ENCODE measurements at regions not wholly inside any gene's neighbourhood (a gene's known extent, or its start where the extent isn't known, plus 50 kb on each side); places are given as distances from the start of the nearest gene placed in this dataset.
"Not testable (repeated sequence)": the region's sequence is repeated elsewhere in the genome, so short reads cannot be mapped to it uniquely, and the experiment has no call there.

GRCh38 chrX:63275127-63275526, 76.0 kb downstream of the SPIN4 start:
- Histone ChIP-seq H3K9me3 (ENCODE audit: low read depth) (no peaks in the 10 kb centered on the region), H3K4me1 (ENCODE audit: low read depth) (no peaks in the 10 kb centered on the region), H3K27me3 (no peaks in the 10 kb centered on the region), H3K36me3 (no peaks in the 10 kb centered on the region), H3K4me3 (no peak overlapping the region), H3K27ac (no peak overlapping the region)
- TF ChIP-seq, protein P1, sequence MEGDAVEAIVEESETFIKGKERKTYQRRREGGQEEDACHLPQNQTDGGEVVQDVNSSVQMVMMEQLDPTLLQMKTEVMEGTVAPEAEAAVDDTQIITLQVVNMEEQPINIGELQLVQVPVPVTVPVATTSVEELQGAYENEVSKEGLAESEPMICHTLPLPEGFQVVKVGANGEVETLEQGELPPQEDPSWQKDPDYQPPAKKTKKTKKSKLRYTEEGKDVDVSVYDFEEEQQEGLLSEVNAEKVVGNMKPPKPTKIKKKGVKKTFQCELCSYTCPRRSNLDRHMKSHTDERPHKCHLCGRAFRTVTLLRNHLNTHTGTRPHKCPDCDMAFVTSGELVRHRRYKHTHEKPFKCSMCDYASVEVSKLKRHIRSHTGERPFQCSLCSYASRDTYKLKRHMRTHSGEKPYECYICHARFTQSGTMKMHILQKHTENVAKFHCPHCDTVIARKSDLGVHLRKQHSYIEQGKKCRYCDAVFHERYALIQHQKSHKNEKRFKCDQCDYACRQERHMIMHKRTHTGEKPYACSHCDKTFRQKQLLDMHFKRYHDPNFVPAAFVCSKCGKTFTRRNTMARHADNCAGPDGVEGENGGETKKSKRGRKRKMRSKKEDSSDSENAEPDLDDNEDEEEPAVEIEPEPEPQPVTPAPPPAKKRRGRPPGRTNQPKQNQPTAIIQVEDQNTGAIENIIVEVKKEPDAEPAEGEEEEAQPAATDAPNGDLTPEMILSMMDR (IDR thresholded peaks at IDR 0.05; ENCODE audit: low read depth, low read length): peak; percentile 28
- DNase-seq (ENCODE audit: low read depth in 1 of 2, low spot score in 1 of 2): peak in 1 of 2 donors; percentile 24

DNA sequence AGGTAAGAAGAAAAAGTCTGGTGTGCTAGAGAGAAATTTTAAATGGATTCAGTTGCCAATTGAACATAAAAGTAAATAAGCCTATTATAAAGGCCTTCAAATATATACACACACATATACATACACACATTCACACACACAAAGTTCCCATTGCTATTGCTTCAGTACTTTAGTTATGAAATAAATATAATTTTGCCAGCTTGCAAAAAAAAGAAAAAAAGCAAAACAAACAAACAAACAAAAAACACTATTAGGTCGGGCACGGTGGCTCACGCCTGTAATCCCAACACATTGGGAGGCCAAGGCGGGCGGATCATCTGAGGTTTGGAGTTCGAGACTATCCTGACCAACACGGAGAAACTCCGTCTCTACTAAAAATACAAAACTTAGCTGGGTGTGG, 80.3 kb downstream of the SPIN4 start:
- DNase-seq (ENCODE audit: low read depth in 1 of 2, low spot score in 1 of 2): no peak
- H3K27ac ChIP-seq: no peak overlapping the region
- H3K4me1 ChIP-seq (ENCODE audit: low read depth): no peaks in the 10 kb centered on the region
- H3K4me3 ChIP-seq: no peak overlapping the region
- H3K27me3 ChIP-seq: no peaks in the 10 kb centered on the region
- H3K36me3 ChIP-seq: no peaks in the 10 kb centered on the region
- TF ChIP-seq, protein P1 (IDR thresholded peaks at IDR 0.05; ENCODE audit: low read depth, low read length): no peak
- H3K9me3 ChIP-seq (ENCODE audit: low read depth): no peaks in the 10 kb centered on the region

DNA sequence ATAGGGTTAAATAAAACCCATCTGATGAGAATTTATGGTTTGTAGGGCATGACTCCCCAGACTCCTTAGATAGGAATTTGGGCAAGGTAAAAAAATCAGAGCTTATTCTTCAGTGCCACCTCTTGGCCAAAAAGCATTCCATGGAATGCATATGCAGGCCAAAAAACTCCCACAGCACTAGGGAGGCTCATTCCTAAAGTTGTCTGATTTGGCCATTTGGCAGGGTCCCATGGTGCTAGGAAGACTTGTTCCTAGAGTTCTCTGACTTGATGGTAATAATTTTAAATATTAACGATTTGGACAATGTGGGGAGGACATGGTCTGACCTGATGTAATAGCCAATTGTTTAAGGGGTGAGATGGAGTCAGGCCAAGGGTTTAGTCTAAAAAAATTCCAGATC, 93.0 kb downstream of the SPIN4 start:
- TF ChIP-seq, protein P1 (IDR thresholded peaks at IDR 0.05; ENCODE audit: low read depth, low read length): no peak
- H3K9me3 ChIP-seq (ENCODE audit: low read depth): no peaks in the 10 kb centered on the region
- H3K4me1 ChIP-seq (ENCODE audit: low read depth): no peaks in the 10 kb centered on the region
- no peaks in the 10 kb centered on the region for H3K27me3 ChIP-seq
- H3K27ac ChIP-seq: no peak overlapping the region
- no peak for DNase-seq (ENCODE audit: low read depth in 1 of 2, low spot score in 1 of 2)
- no peaks in the 10 kb centered on the region for H3K36me3 ChIP-seq
- H3K4me3 ChIP-seq: no peak overlapping the region

DNA sequence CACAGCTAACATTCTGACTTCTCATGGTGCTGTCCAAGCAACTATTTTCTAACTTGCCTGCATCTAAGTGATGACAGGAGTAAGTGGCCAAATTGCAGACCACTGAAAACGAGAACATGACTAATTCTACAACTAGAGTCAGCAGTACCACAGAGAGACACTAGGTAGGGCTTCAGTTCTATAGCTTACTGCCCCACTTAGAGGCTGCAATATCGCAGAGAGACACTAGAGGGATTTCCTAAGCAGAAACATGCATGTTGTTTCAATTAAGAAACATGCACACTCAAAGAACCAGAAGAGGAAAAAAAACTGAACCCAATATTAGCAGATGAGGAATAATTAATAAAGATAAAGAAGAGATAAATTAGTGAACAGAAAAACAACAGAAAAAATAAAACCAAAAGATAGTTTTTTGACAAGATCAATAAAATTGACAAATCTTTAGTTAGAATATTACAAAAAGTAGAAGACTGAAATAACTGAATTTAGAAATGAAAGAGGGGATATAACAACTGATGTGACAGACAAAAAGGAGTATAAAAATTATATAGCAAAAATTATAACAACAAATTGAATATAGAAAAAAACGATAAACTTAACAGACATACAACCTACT, 100.8 kb downstream of the SPIN4 start:
- Histone ChIP-seq H3K9me3 (ENCODE audit: low read depth) (no peaks in the 10 kb centered on the region), H3K27me3 (no peaks in the 10 kb centered on the region), H3K4me1 (ENCODE audit: low read depth) (no peaks in the 10 kb centered on the region), H3K36me3 (no peaks in the 10 kb centered on the region), H3K4me3 (no peak overlapping the region), H3K27ac (no peak overlapping the region)
- peak; percentile 81 to 84 for DNase-seq (ENCODE audit: low read depth in 1 of 2, low spot score in 1 of 2)
- TF ChIP-seq, protein P1 (IDR thresholded peaks at IDR 0.05; ENCODE audit: low read depth, low read length): peak; percentile 90

DNA sequence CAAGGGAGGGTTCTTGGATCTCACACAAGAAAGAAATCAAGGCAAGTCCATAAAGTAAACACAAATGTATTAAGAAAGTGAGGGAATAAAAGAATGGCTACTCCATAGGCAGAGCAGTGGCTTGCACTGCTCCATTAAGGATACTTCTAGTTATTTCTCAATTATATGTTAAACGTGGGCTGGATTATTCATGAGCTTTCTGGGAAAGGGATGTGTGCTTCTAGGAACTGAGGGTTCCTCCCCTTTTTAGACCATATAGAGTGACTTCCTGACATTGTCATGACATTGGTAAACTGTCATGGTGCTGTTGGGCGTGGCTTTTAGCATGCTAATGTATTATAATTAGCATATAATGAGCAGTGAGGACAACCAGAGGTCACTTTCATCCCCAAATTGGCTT, 108.4 kb downstream of the SPIN4 start:
- H3K36me3 ChIP-seq; H3K27me3 ChIP-seq; H3K4me1 ChIP-seq (ENCODE audit: low read depth); DNase-seq (ENCODE audit: low read depth in 1 of 2, low spot score in 1 of 2); H3K9me3 ChIP-seq (ENCODE audit: low read depth); H3K4me3 ChIP-seq; H3K27ac ChIP-seq: not testable (repeated sequence)

- DNase-seq (ENCODE audit: low read depth in 1 of 2, low spot score in 1 of 2); H3K9me3 ChIP-seq (ENCODE audit: low read depth); H3K36me3 ChIP-seq; H3K4me3 ChIP-seq; H3K4me1 ChIP-seq (ENCODE audit: low read depth); H3K27me3 ChIP-seq; H3K27ac ChIP-seq: not testable (repeated sequence)
Measured at GRCh38 chrX:63235963-63236362, 115.2 kb downstream of the SPIN4 start.

- not testable (repeated sequence) for H3K36me3 ChIP-seq; H3K27me3 ChIP-seq; H3K4me1 ChIP-seq (ENCODE audit: low read depth); H3K27ac ChIP-seq; H3K9me3 ChIP-seq (ENCODE audit: low read depth); DNase-seq (ENCODE audit: low read depth in 1 of 2, low spot score in 1 of 2); H3K4me3 ChIP-seq
Measured at GRCh38 chrX:63233013-63233412, 118.1 kb downstream of the SPIN4 start.

- H3K27me3 ChIP-seq; H3K4me3 ChIP-seq; H3K27ac ChIP-seq; H3K9me3 ChIP-seq (ENCODE audit: low read depth); H3K36me3 ChIP-seq; H3K4me1 ChIP-seq (ENCODE audit: low read depth); DNase-seq (ENCODE audit: low read depth in 1 of 2, low spot score in 1 of 2): not testable (repeated sequence)
Measured at GRCh38 chrX:63218202-63218601, 132.9 kb downstream of the SPIN4 start.

GRCh38 chrX:63217549-63217948, 133.6 kb downstream of the SPIN4 start:
- H3K27ac ChIP-seq; DNase-seq (ENCODE audit: low read depth in 1 of 2, low spot score in 1 of 2): not testable (repeated sequence)

GRCh38 chrX:63209645-63210044, 141.5 kb downstream of the SPIN4 start:
- H3K27me3 ChIP-seq; H3K4me1 ChIP-seq (ENCODE audit: low read depth); DNase-seq (ENCODE audit: low read depth in 1 of 2, low spot score in 1 of 2); H3K9me3 ChIP-seq (ENCODE audit: low read depth); H3K27ac ChIP-seq; H3K4me3 ChIP-seq; H3K36me3 ChIP-seq: not testable (repeated sequence)

More at GRCh38 chrX:63217549-63217948, 133.6 kb downstream of the SPIN4 start:
- H3K4me1 ChIP-seq (ENCODE audit: low read depth); H3K36me3 ChIP-seq; H3K4me3 ChIP-seq; H3K9me3 ChIP-seq (ENCODE audit: low read depth); H3K27me3 ChIP-seq: not testable (repeated sequence)
